ENCODE measurements at regions not wholly inside any gene's neighbourhood (a gene's known extent, or its start where the extent isn't known, plus 50 kb on each side); places are given as distances from the start of the nearest gene placed in this dataset.
A peak's percentile ranks its signal among the peaks of the same experiment; 100 is the strongest.

DNA sequence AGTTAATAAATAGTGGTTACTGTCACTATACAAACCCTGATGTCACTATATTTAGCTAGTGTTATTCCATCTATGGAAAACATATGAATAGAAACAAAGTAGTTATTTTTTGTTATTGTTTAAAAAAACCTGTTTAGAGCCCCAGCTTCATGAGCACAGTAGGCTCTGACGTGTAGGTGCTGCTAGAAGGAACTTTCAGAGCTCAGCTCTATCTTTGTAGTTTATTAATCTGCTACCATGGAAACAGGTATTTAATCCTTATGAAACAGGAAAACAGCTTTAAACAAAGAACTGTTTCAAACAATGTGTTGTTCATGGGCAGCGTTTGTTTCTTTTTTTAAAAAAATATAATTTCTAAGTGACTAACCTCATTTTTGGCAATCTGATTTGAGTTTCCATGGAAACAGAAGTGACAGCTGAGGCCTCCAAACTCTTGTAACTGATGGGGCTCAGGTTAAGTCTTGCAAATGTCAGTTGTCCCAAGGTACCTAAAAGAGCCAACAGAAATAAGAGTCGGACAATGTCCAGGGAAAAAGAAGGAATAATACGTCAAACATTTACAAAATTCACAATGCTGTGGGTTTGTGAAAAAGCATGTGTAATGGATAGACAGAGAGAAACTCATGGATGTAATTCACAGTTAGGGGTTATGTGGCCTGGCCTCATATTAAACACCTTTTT is 162.0 kb upstream of the C21orf91 start:
- no peak for DNase-seq (ENCODE audit: low read depth, low spot score)

DNA sequence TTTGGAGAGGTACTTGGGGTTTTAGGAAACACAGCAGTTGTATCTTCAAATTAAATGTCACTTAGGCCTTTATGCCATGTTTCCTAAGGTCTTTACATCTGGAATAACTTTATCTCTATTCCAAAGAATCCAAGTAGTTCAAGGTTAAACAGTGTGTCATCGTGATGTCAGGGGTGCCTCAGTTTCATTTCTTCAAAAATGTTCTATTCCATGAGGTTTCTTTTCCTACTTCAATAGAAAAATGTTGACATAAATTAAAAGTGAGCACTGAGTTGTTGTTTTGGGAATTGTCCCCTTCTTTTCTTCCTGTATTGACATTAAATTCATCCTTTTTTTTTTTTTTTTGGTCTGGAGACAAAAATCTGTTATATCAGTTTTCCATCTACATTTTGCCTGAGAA is 160.6 kb upstream of the C21orf91 start:
- DNase-seq (ENCODE audit: low read depth, low spot score) = no peak

DNA sequence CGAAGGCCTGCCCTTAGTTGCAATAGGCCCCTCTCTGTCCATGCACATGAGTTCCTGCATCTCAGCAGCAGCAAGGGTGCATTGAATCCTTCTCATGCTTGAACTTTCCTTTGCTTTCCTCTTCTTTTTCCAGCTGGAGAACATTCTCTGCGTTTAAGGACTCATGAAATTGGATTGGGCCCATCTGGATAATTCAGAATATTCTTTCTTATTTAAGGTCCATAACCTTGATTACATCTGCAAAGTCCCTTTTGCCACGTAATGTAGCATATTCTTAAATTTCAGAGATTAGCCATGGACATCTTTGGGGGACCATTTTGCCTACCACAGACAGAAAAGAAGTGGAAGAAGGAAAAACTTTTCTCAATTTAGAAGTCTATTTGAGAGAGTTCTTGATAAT is 159.7 kb upstream of the C21orf91 start:
- no peak for DNase-seq (ENCODE audit: low read depth, low spot score)

DNA sequence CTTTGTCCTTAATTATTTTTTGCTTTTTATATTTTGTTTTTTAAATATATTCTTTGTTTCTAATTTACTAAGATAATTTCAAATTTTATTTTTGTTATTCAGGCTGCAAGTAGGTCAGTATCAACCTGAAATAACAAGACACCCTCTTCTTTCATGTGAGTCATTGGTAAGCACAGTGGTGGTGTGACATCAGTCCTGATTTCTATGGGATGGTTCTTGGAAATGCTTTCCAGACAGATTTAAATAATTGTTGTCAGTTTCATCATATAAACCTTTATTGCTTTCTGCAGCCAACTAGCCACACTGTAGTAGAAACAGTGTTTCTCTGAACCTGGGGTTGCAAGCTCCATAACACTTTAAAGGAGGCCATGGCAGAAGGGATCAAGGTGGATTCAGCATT is 157.5 kb upstream of the C21orf91 start:
- DNase-seq (ENCODE audit: low read depth, low spot score) = no peak

DNA sequence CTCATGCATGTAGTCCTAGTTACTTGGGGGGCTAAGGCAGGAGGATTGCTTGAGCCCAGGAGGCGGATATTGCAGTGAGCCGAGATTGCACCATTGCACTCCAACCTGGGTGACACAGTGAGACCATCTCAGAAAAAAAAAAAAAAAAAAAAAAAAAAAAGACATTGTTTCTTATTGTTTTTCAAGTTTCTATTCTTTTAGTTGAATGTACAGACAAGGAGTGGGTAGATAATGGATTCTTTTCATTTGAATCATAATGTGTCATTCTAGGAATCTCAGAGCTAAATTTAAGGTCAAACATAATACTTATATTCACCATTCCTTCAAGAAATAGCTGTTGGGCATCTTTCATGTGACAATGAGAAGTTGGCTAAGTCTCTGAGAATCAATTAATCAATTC is 157.0 kb upstream of the C21orf91 start:
- no peak for DNase-seq (ENCODE audit: low read depth, low spot score)

DNA sequence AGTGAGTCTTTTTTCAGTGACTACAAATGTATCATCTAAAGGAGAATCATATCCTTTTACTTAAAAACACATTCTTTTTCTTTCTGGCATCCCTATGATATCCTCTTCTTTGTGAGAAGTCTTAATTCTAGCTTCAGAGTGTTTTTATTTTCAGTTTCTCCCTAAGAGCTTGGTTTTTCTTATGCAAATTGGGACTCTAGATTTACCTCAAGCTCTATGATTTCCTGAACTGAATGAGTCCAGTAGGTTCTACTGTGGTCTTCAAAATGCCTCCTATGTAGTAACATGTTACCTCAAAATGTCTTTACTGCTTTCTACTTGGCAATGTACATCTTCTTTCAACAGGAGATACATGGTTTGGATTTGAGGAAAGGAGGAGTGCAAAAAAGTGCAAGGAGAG is 148.2 kb upstream of the C21orf91 start:
- DNase-seq (ENCODE audit: low read depth, low spot score) = no peak

DNA sequence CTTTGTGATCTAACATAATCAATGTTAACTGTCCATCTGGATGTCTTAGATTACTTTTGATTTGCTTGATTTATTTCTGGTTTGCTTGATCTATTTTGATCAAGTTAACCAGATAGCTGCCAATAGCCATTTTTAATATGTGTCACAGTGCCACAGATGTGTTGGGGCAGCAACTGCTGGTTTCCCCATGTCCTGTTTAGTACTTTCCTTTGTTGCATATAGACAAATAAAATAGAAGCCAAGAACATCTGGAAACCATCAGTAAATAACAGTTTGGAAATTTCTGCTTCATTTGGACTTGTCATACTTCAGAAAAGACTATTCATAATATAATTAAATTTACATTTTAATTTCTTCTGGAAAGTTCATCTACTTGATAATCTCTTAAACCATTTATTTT is 145.6 kb upstream of the C21orf91 start:
- no peak for DNase-seq (ENCODE audit: low read depth, low spot score)

DNA sequence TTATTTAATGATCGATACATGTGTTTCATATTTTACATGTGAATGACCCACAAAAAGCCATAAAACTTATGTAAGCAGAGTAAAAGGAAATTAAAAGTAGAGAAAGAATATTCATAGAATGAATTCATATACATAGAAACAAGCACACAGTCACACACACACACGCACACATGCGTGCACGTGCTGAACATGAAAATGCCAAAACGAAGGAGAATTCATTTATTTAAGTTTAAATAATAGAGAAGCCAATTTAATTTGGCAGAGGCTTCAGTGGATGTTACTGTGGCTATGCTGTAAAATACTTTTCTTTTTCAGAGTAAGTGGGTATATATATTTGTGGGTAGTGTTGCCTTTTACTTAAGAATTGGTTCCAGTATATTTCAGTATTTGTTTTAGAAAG is 145.0 kb upstream of the C21orf91 start:
- no peak for DNase-seq (ENCODE audit: low read depth, low spot score)

DNA sequence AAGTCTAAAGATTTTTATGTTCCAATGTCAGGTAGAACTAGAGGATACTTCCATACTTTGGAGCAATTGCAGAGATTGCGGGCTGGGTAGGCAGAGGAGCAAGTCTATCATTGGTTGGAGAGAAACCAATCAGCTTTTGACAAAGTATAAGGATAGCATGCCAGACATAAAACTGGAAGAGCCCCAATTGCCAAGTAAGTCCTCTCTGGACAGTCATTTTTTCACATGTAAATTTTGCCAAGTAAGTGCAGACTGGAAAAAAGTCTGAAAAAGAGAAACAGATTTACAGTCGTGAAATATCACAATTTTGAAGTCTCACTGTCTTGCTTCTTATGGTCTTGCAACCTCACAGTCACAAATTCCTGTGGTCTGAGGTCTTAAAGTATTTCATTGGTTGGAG is 131.4 kb upstream of the C21orf91 start:
- no peak for DNase-seq (ENCODE audit: low read depth, low spot score)

DNA sequence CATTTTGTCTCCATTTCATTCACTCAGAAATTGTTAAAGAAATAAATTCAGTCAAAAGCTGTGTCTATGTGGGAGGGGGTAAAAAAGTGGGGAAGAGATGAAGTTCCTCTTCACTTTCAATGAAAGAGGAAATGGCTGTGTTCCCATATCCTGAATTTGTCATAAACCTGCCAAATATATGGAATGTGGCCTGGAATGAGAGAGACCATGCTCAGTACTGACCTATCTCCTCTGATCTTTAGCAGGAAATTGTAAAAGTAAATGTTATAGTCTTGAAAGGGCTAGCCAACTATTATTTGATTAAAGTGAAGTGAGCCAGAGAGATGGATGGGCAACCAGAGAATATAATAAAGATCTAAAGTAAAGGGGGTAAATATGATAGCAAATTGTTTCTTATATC is 130.3 kb upstream of the C21orf91 start:
- no peak for DNase-seq (ENCODE audit: low read depth, low spot score)

DNA sequence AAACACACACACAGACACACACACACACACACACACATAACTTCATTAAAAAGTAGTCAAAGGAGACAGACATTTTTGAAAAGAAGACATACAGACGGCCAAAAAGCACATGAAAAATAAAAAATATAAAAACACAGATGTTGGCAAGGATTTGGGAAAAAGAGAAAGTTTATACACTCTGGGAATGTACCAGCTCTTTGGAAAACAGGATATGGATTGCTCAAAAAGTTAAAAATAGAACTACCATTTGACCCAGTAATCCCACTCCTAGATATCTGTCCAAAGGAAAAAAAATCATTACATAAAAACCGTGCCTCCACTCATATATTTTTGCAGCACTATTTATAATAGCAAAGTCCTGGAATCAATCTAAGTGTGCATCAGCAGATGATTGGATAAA is 128.4 kb upstream of the C21orf91 start:
- DNase-seq (ENCODE audit: low read depth, low spot score) = no peak

DNA sequence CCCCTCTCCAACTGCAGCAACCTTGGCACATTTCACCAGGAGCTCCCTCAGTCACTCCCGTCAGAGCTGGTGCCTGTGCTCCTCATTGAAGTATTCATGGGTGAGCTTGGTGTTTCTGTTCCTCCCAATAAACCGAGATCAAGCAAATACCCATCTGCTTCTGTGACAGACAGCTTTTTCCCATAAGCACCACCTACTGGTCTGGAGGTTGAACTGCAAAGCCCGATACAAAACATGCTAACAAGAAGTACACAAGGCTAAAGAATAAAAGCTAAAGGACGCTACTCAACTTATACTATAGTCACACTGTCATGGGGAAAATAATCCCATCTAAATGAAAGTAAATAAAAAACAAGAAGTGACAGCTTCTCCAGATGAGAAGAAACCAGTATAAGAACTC is 111.9 kb upstream of the C21orf91 start:
- DNase-seq (ENCODE audit: low read depth, low spot score) = peak; percentile 17

DNA sequence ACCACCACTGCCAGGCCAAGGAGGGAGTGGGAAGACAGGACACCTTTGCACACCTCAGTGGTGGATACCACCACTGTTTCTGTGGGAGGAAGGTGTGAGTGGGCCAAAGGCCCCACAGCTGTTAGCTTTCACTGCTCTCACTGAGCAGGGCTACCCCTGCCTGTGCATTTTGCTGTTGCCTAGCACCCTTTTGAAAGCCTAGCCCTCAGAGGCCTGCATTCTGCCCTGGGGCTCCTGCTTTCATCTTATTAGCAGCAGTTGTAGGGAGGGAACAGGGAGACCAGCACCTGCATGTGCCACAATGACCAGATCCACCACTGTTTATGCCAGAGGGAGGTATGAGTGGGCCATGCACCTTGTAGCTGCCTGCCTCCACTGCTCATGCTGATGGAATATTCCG is 110.9 kb upstream of the C21orf91 start:
- DNase-seq (ENCODE audit: low read depth, low spot score) = peak; percentile 88

DNA sequence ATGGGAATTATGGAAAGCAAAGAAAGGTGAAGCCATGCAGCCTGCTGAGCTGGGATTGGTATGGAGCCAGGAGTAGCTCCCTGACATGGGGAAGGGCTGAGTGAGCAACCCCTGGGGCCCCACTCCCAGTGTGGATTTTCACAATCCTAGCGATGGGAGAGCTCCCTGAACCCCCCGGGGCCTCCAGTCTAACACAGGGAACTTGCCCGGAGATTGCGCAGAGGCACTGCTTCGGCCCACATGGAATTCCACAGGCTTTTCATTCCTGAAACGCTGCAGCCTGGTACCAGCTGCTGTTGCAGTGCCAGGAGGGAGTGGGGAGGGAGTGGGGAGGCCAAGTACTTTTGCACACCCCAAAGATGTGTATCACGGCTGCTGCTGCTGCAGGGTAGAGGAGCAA is 110.4 kb upstream of the C21orf91 start:
- DNase-seq (ENCODE audit: low read depth, low spot score) = peak; percentile 25

DNA sequence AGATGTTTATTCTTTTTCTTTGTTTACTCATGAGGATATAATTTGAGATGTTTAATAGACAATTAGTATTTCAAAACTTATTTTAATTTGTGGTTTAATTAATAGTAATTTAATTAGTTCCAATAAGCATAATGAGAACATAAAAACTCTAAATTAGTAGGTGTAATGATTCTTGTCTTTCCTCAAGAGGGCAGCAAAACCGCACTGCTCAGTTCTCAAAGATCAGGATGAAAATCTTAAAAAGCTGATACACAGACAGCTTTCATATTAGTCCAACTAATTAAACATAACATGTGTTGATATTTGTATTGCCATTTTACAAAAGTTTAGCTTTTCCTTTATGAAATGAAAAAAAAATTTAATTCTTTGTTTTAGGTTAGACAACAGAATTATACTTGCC is 106.7 kb upstream of the C21orf91 start:
- no peak for DNase-seq (ENCODE audit: low read depth, low spot score)

DNA sequence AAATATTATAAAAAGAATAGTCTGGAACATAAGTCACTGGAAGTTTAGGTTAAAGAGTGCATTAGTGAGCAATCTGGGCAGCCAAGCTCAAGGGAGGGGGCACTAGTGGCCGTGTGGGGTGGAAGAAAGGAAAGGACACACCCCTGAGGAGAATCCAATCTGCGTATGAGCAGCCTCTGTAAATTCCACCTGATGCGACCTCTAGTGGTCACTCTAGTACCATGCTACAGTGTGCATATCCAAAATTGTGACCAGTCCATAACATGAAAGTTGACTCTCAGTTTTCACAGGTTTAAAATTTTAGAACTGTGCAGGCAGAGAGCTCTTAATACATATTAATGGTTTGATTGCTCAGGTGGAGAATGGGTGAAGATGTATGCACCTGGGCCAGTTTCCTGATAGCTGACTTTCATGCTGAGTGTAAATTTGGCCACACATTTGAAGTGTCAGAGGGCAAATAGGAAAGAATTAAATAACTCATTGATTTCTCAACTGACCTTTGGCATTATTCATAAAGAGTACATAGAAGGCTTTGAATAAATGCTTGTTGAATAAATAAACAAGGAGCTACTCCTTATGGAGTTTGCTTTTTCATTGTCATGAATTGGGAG is 105.9 kb upstream of the C21orf91 start:
- DNase-seq (ENCODE audit: low read depth, low spot score) = peak; percentile 60

DNA sequence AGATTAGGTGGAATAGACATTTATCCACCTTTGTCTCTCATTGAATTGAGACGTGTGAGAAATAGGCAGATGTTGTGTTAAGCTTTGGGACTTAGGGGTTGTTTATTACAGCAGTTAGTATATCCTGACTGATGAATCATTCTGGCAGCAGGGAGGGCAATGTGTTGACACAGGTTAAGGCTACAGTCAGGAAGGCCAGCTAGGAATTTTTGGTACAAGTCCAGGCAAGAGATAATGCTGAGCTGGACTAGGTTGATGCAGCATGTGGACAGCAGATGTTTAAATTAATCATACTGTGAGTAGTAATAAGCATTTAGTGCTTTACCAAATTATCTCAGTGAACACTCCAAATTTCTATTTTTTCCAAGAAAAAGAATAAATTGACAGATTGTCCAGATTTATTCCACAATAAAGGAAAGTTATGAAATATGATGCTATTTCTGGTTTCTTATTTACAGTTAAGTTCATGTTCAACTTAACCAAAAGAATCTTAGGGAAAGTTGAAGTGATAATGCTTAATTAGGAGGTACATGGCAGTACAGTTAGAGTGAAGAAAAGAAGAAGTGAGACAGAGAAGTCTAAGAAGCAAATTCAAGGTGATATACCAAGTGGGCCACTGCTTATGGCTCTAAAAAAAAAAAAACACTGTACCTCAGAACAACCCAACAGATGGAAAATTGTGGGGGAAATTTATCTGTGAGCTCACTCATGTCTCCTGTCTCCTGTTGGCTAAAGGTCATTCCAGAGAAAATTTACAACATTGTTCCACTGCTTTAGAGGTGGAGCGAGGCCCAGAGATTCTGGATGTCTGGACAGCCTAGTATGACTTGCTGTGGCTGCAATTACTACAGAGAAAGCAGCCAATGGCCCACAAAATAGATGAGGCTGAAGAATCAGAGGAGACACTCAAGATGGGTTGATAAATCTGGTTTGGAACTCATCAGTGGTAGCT is 102.7 kb upstream of the C21orf91 start:
- DNase-seq (ENCODE audit: low read depth, low spot score) = no peak

DNA sequence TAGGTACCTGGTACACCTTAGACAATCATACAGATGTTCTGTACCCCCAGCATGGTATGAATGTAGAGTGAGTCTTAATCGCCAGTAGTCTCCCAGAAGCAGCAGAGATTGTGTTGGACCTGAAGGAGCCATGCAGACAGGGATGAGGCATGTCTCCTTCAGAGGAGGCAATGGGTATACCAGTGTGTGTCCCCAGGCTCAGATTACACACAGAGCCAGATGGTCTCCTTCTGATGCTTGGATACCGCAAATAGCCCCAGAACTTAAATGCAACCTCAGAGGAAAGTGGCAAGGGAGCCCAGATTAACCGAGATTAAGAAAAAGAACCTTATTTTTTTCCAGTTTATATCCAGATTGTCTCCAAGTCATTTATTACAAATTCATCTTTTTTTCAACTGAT is 96.8 kb upstream of the C21orf91 start:
- no peak for DNase-seq (ENCODE audit: low read depth, low spot score)

DNA sequence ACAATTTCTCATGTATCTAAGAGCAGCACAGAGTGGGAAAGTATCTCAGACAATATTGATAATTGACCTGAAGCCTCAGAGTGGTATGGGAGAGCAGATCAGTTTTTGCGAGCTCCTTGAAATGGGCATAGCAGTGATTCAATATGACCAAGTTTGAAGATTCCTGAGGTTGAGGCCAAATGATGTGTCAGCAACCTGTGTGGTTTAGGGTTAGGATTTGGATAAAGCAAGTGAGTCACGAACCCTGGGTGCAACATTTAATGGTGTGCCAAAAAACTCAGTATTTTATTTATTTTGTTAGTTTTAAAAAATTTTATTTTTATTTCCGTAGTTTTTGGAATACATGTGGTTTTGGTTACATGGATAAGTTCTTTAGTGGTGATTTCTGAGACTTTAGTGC is 92.5 kb upstream of the C21orf91 start:
- no peak for DNase-seq (ENCODE audit: low read depth, low spot score)

DNA sequence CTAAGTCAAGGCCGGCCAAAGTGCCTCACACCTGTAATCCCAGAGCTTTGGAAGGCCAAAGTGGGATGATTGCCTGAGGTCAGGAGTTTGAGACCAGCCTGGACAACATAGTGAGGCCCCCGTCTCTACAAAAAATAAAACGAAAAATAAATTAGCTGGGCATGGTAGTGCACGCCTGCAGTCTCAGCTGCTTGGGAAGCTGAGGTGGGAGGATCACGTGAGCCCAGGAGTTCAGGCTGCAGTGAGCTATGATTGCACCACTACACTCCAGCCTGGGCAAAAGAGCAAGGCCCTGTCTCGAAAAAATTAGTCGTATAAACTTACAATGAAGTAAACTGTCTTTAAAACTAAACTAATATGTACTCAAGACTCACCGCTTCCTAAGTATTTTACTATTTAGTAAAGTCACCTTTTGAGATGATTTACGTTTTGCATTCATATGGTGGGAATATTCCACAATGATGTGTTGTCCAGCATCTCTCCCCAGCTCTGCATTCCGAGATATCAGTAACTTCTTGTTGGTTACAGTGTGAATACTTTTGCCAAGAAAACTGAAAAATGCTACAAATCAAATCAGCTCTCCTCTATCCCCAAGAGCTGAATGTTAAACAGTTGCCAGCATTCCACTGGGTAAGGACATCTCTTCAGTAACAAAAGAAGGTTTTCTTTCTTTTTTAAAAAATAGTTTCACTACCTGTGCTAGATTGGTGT is 84.9 kb upstream of the C21orf91 start:
- DNase-seq (ENCODE audit: low read depth, low spot score) = no peak

DNA sequence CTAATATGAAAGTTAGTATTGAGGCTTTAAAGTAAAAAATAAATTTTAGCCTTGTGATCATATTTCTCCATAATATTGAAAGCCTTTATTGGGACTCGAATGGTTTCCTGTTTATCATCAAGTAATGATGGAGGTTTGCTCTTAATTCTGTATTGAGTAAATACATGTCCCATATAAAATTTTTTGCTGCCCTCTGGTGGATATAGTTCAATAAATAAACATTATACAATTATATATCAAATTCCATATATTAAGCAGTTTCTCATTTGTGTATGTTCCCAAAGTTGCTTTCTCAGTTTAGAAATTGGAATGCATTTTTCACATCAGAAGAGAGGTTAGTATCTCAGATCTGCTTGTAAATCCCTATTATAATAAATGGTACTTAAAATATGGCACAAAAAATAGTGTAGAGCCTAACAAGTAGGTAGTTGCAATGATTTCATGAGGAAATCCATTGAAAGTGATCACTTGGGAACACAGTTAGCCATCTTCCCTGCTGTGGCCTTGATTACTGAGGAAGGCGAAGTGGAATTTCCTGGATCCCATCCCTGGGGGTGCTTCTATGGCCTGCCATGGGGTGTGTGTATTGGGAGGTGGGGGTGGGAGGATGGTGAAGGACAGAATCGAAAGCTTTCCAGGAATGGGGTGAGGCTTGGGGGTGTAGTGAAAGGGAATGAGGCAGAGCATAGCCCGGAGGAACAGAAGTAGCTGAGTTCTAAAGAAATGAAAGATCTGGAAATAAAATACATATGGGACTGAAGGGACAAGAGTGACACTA is 84.1 kb upstream of the C21orf91 start:
- DNase-seq (ENCODE audit: low read depth, low spot score) = no peak

Data from ELF-1 (cell line).